ENCODE measurements at regions not wholly inside any gene's neighbourhood (a gene's known extent, or its start where the extent isn't known, plus 50 kb on each side); places are given as distances from the start of the nearest gene placed in this dataset.

GRCh38 chr19:28444362-28444761 is 768.6 kb downstream of the UQCRFS1 start:
- TF ChIP-seq CTCF (IDR thresholded peaks at IDR 0.05) (no peak), EP300 (IDR thresholded peaks at IDR 0.05) (no peak), POLR2A (IDR thresholded peaks at IDR 0.05) (no peak)
